Body of pancreas (tissue), 4 donors: ENCODE measurements at regions not wholly inside any gene's neighbourhood (a gene's known extent, or its start where the extent isn't known, plus 50 kb on each side); places are given as distances from the start of the nearest gene placed in this dataset.
"Not testable (repeated sequence)": the region's sequence is repeated elsewhere in the genome, so short reads cannot be mapped to it uniquely, and the experiment has no call there.

Experiments used
- CTCF ChIP-seq, 7 experiments: fragments of 450-650 bp in 4 of 7; fragments of 200-600 bp in 3 of 7; sonication (generic) in 3 of 7; IDR thresholded peaks; one replicate each; pipeline ENCODE4 v1.5.1; 2016 to 2019; ENCODE audit warnings: antibody characterized with exemption in 7 of 7
- POLR2A ChIP-seq, 3 donors: fragments of 450-650 bp; IDR thresholded peaks; one replicate each; pipeline ENCODE4 v1.6.1; 2016; ENCODE audit warnings: antibody characterized with exemption in 3 of 3, mild to moderate bottlenecking in 2 of 3

GRCh38 chr17:69698352-69698751 is 283.9 kb downstream of the MAP2K6 start:
- TF ChIP-seq POLR2A, CTCF (IDR thresholded peaks at IDR 0.05): not testable (repeated sequence)
